Cerebellar nuclear complex (tissue), 1 donor: ENCODE measurements at regions not wholly inside any gene's neighbourhood (a gene's known extent, or its start where the extent isn't known, plus 50 kb on each side); places are given as distances from the start of the nearest gene placed in this dataset.

Experiments
- DNase-seq, 2 experiments: peaks; one replicate each; lab custom pipeline; 2025; lab: John Stamatoyannopoulos, UW

DNA sequence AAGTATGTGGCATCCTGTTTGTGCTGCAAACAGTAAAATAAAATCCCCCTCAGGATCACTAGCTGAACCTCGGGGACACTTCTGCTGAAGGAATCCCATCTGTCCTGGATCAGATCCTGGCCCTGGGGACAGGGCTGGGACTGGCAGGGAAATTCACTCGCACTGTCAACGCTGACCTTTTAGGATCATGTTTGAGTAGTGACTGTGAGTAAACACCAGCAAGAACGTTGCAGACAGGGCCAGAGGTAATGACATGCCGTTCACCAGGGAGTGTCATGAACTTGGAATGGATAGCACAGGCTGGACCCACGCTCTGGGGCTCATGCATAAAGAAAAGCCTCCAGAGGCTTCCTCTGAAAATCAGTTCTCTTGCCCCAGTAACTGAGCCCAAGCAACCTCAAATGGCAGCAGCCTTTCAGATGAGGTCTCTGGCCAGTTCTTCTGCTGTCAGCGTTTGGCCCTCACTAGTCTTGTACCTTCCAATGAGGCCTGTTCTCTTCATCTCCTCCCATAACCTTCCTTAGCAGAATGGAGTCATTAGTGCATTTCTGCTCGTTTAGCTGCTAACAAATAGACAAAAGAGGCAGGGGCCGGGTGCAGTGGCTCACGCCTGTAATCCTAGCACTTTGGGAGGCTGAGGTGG, 51.0 kb upstream of the BARX2 start:
- DNase-seq = no peak

DNA sequence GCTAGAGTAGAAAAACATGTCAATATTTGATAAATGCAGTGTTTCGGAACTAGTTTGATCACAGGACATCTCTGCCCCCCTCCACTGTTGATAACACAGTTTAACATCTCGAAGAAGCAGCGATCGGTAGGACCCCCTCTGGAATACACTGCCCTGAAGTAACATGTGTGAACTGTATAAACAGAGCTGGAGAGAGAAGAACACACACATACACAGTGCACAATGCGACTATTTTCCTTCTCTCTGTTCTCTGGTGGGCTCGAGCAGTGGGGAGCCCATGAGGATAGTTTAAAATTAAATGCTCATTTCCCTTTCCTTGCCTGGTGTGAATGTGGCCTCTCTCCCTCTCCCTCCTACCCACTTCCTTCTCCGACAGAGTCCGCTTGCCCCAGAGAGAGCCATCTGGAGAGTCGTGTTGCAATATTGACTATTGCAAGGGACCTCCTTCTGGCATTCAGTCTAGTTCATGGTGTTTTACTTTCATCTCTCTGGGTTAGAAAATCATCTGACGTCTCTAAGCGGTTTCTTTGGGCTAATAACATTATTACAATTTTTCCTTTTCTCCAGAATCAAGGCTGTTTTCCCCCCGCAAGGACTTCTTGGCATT, 51.6 kb upstream of the BARX2 start:
- DNase-seq = no peak

DNA sequence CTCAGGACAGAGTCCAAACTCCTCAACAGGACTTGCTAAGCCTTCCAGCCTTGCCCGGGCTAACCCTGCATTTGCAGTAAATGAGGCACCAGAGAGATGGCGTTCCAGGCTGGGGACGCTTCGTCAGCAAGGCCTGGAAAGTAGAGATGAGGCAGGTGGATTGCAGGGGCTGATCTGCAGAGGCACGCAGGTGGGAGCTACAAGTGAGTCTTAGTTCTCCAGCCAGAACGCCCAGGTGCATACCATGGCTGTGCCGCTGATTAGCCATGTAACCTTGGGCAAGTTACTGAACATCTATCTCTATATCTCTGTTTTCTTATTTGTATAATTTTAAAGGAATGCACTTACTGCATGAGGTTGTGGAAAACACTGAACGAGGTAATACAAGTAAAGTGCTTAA, 52.7 kb upstream of the BARX2 start:
- no peak for DNase-seq

DNA sequence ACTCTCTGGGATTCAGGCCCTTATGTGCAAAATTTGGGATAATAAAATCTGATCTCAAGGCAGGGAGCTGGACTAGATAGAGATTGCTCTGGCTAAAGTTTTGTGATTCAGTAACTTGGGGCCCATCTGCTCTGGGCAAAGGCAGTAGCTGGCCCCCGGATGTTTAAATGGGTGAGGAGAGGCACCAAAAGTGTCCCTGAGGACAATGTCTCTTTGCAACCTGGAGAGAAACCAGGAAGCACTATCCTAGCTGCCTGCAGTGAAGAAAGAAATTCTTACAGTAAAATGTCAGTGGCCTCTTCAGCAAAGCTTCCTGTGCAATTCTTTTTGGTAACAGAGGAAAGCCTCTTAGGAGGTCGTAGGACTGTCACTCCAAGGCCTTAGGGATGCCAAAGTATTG, 54.6 kb upstream of the BARX2 start:
- no peak for DNase-seq

DNA sequence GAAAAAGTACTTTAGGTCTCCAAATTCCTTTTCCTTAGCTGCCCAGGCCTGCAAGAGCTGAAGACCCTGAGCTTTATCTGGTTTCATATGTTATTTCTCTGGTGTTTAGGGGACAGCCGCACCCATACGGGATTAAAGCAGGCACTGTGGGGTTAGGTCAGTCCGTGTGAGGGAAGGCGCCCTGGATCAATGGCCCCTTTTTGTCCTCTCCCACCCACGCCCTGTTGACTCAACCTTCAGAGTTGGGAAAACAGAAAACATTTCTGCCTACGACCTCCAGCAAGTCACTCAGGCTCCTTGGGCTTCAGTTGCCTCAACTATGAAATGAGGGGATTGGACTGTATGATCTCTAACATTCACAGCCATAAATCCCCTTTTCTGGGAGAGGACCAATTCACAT, 55.2 kb upstream of the BARX2 start:
- DNase-seq = no peak

DNA sequence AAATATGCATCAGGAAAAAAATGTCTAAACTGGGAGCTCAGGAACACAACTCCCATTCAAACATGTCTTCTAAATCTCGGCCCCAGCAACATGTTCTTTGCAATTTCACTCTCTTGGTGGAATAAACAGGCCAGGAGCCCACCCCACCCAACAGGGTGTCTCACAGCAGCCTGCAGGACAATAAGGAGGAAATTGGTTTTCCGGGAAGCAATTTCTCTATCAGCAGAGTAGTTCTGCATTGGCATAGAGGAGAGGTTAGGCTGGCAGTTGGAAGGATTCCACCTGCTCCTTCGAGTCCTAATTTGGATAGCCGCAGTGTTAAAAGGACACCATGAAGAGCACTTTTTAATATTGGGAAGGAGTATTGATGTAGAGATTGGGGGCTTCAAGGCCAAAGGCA, 55.9 kb upstream of the BARX2 start:
- DNase-seq = no peak

DNA sequence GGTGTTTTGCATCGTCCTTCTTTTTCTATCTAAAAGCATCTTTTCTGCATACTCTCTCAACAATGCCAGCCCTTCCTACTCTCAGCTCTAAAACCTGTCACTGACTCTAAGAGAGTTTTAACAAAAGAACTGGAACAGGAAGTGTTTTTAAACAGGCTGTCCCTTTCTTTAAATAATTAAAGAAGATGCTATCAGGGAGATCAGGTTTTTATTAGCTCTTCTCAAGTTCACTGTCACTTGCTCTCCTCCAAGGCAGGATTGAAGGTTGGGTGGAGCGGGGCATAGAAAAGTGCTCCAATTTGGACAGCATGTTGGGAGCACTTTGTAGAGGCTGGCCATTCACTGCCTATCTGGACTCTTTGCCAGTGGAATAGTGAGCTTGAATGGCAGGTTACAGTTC, 56.4 kb upstream of the BARX2 start:
- no peak for DNase-seq

DNA sequence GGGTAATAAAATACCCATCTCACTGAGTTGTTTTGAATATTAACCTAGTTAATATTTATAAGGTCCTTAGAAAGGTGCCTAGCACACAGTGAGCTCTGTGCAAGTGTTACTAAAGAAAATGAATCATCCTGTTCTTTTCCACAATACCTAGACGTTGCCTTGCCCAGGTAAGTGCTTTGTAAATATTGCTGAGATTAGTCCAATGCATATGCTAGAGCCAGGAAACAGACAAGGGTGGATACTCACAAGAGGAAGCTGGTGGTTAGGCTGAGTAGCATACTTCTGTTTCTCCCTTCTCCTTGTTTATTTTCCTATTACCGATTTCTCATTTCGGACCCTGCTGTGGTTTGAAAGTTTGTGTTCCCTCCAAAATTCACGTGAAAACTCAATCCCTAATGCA, 58.1 kb upstream of the BARX2 start:
- no peak for DNase-seq

DNA sequence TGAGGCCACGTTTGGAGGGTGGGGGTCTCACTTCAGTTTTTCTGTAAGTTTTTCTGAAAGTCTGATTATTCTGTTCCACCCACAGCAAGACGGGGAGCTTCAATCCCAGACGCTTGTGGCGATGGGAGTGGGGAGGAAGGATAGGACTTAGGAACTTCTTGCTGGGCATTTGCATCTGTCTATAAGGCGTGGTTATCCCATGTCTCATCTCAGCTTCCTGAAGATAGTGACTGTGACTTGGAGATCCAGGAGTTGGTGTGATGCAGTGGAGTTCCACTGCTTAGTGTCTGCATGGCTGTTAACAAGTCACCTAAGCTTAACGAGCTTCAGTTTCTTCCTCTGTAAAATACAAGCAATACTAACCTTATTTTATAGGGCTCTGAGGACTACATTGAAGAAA, 58.9 kb upstream of the BARX2 start:
- DNase-seq = no peak

DNA sequence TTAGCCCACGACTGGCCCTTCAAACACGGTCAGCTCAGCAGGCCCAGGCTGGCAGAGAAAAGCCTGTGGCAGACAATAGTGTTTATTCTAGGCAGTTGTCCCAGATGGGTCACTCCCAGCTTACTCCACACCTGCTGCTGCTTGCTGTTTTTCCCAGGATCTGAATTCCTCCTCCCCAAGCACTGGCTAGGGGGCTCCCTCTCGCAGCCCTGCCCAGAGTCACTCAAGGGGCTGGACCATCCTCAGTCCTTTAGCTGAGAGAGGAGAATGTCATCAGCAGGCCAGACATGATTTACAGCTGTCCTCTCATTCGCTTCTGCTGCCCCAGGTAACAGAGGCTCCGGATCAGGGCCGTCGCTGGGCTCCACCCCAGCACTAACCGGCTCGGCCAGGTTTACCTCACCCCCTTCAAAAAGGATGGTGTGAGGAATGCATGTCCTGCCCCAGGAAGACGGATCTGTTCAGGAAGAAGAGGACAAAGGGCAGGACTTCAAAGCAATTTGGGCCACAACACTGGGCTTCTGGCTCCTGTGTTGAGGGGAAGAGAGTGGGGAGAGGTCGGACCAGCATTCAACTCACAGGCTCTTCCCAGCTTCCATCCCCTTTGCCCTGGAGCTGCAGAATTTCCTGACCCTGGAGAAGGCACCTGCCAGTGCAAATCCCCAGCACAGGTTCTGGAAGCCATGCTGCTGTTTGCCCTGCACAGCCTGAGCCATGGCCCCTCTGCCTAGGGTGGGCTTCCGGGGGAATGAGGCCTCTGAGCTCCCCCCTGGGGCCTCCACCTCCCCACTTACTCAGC, 59.7 kb upstream of the BARX2 start:
- no peak for DNase-seq

DNA sequence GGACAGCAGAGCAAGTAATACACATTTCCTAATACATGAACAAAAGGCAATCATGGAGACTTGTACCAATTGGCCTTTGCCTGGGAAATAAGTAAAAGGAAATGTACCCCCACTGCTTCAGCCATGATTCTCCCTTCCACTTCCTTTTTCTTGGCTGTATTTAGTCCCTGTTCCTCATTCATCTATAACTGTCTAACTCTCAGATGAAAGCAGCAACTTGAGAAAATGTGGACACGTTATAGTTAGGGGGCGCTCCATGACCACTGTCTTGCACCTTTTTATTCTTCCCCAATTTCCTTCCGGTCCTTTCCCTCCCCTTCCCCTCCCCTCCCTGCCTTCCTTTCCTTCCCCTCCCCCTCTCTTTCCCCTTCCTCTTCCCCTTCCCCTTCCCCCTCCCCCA, 61.3 kb upstream of the BARX2 start:
- no peak for DNase-seq

DNA sequence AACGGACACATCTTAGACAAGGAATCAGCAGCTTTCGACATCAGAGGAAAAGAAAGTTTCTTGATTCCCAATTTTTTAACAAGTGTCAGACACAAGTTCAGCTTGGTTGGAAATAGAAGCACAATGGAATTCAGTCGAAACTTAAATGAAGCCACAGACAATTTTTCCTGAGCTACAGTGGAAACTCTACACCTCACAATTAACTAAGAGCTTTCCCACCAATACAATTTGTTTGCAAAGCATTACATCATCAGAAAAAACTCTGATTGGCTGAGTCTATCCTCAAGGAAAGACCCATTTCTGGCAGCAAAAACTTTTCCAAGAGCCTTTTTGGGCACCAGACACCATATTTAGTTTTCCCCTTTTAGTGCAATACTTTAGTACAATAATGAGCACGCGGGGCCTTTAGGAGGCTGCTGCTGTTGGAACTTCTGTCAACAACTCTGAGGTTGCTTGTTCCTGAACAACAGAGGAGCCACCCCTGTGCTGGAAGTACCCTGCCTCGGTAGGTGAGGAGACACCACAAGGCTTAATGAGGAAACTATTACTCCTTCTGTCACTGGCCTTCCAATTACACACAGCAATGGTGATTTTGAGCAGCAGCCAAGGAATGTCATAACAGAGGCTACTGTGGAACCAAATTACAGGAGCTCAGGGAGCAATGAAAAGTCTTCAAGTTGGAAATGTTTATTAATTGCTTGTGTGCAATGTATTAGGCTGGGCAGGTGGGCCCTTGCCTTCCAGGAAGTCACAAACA, 61.9 kb upstream of the BARX2 start:
- no peak for DNase-seq

DNA sequence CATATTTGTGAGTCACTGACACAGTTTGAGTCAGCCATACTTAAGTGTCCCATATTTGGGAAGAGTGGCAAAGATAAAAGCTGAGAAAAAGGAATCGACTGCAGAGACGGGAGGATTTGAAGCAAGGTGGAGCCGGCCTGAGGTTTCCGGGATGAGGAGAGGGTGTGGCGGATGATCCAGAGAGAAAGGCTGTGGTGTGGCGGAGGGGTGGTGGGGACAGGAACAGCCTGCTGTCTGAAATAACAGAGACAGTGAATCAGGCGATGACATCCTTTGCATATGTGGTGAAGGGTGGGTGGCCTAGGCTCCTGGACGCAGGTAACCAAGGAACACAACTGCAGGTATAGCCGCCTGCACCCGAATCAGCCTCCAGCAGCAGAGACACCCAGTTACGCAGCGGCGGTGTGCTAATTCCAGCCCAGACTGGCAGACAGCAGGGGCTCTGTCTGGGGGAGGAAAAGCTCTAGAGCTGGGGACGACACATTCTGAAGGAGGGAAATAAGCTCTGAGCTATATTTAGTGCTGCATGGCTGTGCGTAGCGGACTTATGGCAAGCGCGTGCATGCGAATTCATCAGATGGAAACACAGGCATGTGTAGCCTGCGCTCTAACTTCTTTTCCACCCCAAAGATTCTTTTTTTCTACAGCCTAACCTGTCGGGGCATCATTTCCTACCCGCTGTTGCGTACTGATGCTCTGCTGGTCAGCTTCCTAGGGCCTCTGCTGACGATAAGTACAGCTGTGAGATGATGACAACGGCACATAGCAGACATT, 62.7 kb upstream of the BARX2 start:
- no peak for DNase-seq

DNA sequence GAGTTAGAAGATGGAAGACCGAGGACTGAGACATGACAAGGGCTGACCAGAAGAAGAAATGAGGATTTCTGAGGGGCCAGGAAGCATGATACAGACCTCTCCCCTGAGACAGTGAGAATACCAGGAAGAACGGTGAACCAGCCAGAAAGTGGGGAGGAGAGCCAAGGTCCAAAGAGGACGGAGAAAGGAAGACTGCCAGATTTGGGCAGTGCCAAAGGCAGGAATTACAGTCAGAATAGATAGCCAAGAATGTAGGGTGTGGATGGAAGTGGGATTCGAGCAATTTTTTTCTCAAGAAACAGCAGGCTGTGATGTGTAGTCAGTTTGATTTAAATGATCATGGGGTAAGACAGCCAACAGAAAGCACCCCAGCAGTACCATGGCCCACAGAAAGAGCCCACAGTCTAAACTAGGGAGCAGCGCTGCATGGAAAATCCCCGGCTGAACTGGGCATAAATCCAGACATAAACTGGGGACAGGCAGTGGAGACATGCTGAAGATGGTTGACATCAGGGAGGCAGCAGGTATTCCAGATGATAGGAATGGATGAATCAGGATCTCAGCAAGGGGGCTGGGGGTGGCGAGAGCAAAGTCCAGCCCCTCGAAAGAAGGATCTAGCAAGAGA, 67.3 kb upstream of the BARX2 start:
- no peak for DNase-seq

DNA sequence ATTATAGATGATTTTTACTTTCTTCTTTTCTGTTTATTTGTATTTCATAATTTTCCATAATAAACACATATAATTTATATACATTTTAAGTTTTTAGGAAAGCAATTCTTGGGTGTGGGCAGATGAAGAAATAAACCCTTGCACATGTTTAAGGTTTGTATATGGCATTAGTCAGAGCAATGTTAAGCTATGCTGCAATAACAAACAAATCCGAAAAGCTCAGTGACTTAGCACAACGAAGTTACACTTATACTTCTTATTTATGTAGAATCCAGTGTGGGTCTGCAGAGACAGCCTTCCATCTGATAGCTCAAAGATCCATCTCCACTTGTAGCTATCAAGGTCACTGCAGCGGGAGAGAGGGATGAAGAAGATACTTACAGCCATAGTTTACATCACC, 68.5 kb upstream of the BARX2 start:
- no peak for DNase-seq

DNA sequence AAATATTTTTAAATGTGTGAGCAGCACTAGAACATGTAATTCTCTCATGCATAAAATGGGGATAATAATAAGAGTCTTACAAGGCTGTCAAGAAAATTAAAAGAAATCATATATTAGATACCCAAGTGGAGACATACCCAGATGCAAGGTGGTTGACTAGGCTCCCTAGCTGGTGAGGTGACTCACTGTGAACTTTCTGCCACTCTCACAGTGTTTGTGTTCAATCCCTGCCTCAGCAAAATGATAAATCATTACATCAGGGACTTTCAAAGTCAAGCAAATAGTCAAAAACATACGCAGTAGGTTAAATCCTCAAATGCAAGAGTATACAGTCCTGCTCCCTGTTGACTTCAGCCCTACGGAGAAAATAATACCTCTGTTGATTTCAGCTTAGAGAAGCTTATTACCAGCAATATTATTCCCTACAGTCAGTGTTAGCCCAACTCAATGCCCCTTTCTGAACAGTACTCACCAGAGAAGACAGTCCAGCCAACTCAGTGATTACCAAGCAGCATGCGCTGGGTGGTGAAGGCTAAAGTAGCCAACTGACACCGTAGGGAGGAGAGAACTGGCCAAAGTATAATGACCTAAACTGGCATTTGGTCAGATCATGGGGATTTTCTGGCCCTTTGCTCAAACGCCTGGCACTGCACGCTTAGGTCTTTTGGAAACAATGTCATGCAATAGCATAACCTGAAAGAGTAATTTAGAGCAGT, 73.1 kb upstream of the BARX2 start:
- peak in 1 of 2 experiments; percentile 42 for DNase-seq

DNA sequence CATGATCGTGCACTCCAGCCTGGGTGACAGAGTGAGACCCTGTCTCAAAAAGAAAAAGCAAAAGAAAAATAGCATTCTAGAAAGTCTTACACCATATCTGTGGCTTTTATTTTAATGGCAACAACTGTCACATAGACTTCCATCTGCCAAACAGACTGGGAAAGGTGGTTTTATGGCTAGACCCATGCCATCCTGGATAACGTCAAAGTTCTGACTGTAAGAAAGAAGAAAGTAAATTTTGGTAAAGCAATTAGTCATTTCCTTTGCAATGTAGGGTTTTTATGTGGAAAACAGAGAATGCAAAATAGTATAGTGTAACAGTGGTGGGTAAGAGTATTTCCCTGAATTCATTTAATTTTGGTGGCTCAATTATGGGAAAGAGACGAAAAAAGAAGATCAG, 75.5 kb upstream of the BARX2 start:
- DNase-seq = no peak

DNA sequence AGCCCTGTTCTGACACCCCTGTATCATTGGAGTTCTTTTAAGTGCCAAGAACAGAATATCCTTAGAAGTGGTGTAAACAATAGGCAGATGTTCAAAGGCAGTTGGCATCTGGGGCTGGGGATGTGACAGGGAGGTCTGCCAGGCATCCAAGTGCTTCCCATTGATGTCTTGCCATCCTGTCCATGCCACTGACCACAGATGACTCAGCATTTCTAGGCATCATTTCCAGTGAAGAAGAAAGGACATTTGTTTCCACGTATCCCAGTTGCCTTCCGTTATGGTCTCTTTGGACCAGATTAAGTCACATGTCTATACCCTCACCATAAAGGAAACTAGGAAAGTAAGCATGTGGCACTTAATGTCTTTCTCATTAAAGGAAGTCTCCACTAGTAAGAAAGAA, 76.7 kb upstream of the BARX2 start:
- no peak for DNase-seq

DNA sequence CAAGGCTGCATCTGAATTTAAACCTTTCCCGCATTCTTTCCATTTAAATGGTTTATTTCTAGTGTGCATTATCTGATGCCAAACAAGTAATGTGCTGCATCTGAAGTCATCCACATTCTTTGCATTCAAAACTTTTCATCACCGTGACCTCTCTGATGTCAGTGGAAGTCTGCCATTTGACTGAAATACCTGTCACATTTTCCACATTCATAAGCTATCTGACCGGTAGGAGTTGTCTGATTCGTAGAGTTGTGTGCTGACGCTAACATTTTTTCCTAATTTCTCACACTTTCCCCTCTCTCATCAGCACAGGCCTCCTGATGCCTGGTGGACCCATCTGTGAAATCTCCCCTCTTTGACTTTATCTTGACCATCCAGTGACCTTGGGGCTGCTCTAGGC, 79.9 kb upstream of the BARX2 start:
- no peak for DNase-seq

DNA sequence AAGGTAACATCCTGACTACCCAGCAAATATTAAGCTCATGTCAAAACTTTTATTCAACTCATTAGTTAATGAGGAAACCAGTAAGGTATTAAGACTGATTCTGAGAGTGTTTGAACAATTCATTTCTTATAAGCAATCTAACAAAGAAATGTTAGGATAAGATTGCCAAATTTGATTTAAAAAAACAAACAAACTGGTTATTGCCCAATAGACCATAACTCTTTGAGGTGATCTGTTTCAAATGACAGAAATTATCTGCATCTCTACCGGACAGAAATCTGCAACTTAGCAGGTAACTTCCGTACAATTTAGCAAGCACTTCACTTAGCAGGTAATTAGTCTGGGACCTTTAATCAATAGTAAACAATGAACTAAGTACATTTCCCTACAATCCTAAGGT, 82.9 kb upstream of the BARX2 start:
- no peak for DNase-seq

DNA sequence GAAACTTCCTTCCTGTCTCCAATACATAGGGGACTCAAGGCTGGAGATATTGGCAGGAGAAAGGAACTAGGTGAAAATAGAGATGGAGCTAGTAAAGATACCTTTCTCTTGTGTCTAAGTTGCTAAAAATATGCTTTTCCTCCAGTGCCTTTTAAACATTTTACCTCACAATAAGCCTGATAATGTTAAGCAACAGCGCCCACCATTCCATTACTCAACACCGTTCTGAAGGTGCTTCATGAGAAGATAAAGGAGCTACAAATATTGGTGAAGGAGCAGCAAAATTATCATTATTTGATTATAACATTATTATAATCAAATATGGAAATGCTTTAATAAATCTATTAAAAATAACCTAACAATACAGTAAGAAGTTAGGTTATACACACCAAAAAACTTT, 83.6 kb upstream of the BARX2 start:
- no peak for DNase-seq
